NB4 (cell line): ENCODE measurements at regions not wholly inside any gene's neighbourhood (a gene's known extent, or its start where the extent isn't known, plus 50 kb on each side); places are given as distances from the start of the nearest gene placed in this dataset.

Experiments used
- CTCF ChIP-seq: IDR thresholded peaks from one replicate; pipeline ENCODE4 v1.5.1; 2012; ENCODE audit warnings: low read depth, low read length
- POLR2A ChIP-seq: IDR thresholded peaks from 2 replicates; pipeline ENCODE4 v1.6.1; 2011; ENCODE audit warnings: mild to moderate bottlenecking; ENCODE audit not compliant: insufficient read length; ENCODE audit errors: extremely low read depth

GRCh38 chr6:119672725-119673124 is 323.2 kb upstream of the MAN1A1 start:
- TF ChIP-seq CTCF (no peak), POLR2A (no peak)
